Hepatocyte (in vitro differentiated cells): ENCODE measurements at regions not wholly inside any gene's neighbourhood (a gene's known extent, or its start where the extent isn't known, plus 50 kb on each side); places are given as distances from the start of the nearest gene placed in this dataset.

ENCODE experiments used
- CTCF ChIP-seq: fragments of 200-600 bp; sonication (generic); IDR thresholded peaks from 2 replicates; pipeline ENCODE4 v1.5.1; 2016; ENCODE audit warnings: antibody characterized with exemption, mild to moderate bottlenecking; ENCODE audit not compliant: poor library complexity
- EZH2 ChIP-seq: fragments of 200-600 bp; sonication (generic); IDR thresholded peaks from 2 replicates; pipeline ENCODE4 v1.6.1; 2016; ENCODE audit warnings: antibody characterized with exemption, mild to moderate bottlenecking, borderline replicate concordance
- EZH2phosphoT487 ChIP-seq: fragments of 200-600 bp; sonication (generic); IDR thresholded peaks from one replicate; pipeline ENCODE4 v1.6.1; 2018; ENCODE audit warnings: antibody characterized with exemption, mild to moderate bottlenecking, low read depth, moderate library complexity; ENCODE audit not compliant: unreplicated experiment, severe bottlenecking

- TF ChIP-seq EZH2, result no peak
- no peak for TF ChIP-seq CTCF
- TF ChIP-seq EZH2phosphoT487, result no peak
Observed at GRCh38 chr3:157786211-157786610, 283.0 kb upstream of the VEPH1 start.
